Glomerular visceral epithelial cell (primary cell): ENCODE measurements at regions not wholly inside any gene's neighbourhood (a gene's known extent, or its start where the extent isn't known, plus 50 kb on each side); places are given as distances from the start of the nearest gene placed in this dataset.

Experiments used
- DNase-seq: peaks from one replicate; pipeline ENCODE4 v3.0.0-alpha.2; 2016; ENCODE audit errors: extremely low spot score

DNA sequence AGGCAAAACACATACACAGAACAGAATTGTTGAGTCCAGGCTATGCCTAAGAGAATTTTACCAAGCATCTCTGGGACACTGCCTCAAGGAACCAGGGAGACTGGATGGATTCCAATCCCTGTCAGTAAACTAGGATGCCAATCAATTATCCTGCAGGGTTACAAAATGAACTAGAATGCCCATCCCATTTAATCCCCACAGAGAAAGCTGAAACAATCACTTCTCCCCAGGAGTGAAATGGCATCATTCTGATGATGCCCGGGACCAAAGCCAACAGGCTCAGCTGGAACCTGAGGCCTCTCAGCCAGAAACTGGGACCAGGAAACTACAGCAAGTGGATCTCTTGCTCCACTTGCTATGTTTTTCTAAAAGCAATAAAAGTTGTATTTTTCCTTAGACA lies 130.0 kb upstream of the TJP1 start:
- DNase-seq, result peak; percentile 24

DNA sequence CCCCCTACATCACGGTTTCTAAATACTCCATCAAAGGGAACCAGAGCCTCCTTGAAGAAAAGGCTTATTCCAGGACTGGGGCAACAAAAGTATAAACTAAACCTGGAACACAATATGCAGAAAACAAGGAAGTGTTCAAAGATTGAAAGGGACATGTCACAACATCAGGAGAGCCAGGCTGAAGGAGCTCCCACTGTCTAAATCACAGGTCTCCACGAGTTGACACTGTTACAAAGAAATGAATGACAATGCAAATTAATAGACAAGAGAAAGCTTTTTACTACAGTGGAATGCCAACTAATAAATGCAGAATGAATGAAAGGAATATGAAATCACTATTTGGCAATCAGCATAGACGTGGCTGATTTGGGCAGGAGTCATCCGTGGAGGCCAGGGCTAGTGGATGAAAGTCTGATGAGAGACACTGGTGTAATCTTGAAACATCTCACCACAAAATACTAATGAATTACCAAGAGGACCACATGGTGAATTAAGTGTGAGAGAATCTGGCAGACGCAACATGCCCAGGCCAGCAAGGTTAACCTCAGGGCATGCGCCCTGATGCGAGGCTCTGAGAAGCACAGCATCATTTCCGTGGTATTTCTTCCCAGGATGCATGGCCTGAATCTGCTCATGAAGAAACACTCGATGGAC lies 123.8 kb upstream of the TJP1 start:
- peak; percentile 81 for DNase-seq

DNA sequence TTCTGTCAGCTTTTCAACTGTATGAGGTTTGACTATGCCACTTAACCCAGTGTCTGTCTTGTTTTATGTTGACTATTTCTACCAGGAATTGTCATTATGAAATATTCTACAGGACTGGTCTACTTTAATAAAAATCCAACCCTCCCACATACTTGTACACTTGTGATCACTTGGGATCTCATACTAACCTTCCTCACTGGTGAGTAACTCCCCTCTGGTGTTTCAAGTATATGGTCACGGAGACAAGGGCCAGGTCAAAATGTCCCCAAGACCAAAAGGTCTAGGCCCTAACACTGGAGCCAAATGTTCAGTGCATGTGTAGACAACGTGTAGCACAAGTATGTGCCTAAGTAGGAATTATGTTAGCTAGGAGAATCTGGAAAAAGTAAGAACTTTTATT lies 122.7 kb upstream of the TJP1 start:
- DNase-seq, result no peak

GRCh38 chr15:29942548-29942947 lies 120.3 kb upstream of the TJP1 start:
- DNase-seq, result no peak

DNA sequence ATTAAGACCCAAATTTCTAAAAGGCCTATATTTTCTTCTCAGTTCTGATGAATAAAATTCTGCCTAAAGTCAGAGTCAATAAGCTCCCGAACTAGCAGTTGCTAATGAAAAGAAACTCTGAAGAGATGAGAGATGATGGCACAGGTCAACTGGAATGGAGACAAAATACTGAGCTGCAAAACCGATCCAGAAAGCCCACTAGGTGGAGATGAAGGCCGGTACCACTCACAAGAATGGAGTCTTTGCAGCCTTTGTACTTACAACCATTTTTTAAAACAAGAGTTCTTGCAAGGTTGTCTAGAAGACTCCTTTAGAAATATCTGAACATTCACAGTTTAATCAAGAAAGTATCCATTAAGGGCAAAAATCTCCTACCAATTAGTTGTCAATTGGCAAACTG lies 119.9 kb upstream of the TJP1 start:
- no peak for DNase-seq

DNA sequence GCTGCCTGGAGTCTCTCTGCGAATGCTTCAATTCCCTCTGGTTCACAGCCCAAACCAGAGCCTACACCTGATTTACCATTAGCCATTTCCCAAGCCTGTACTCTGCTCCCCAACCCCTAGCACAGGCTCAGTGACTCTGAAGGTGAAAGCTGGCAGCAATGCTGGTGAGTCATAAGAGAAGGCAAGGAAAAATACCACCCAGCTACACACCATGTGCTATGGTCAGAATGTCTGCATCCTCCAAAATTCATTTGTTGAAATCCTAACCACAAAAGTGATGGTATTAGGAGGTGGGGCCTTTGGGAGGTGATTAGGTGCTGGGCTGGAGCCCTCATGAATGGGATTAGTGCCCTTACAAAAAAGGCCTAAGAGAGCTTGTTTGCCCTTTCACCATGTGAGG lies 117.1 kb upstream of the TJP1 start:
- DNase-seq, result peak; percentile 80

DNA sequence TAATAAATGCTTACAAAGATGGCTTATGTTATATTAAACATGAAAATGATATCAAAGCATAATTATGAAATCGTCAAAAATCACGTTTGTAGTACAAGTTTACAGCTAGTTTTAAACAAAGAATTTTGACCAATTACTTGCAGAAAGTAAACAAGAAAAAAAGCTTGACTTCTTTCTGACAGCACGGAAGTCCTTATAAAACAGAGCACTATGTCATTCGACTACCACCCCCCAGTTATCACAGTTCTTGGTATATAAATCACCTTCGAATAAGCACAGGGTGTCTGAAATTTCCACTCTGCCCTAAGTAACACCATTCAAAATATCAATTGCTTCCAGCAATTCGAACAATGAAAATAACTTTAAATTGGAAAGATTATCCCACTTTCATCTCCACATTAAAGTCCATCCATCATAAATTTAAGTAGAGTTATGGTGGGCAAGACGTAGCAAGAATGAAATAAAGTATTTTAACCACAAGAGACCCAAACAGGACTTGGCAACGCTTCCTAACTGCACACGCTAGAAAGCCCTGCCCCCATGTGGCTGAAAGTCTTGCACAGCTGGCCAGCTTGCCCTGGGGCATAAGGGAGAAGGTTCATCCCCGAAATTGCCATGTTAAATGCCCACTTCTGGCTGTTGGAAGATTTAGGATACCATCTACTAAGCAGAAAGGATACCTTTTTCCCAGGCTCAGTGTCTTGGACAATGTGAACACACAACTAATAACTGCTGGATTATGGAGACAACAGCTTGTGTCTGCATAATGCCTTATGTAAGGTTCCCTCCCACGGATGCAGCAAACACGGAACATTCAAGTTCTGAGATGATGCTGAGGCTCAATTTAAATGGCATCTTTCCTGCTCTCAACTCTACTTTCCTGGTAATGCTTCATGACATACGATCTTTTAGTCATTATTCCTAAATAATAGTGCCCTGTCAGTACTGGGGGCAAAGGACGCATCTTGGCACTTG lies 116.4 kb upstream of the TJP1 start:
- no peak for DNase-seq

- peak; percentile 45 for DNase-seq
These were observed 115.7 kb upstream of the TJP1 start for GRCh38 chr15:29937956-29938355.

GRCh38 chr15:29936353-29937049 lies 114.2 kb upstream of the TJP1 start:
- DNase-seq, result peak; percentile 44

- no peak for DNase-seq
These were observed 113.2 kb upstream of the TJP1 start for GRCh38 chr15:29935296-29936004.

- DNase-seq, result peak; percentile 72
These were observed 112.0 kb upstream of the TJP1 start for GRCh38 chr15:29934251-29934650.

- DNase-seq, result no peak
These were observed 111.0 kb upstream of the TJP1 start for GRCh38 chr15:29933042-29933803.

DNA sequence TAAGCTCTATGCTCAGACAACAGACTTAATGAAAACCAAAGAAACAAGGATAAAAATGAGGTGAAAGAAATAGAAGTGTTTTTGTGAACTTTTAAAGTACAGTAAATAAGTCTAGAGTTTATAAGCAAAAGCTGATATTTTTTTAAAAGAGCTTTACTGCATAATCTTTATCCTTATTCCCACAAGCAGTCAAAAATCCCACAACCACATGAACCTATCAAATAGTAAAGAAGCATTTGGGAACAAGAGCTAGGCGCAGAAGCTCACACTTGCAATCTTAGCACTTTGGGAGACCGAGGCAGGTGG lies 103.8 kb upstream of the TJP1 start:
- DNase-seq, result no peak

- peak; percentile 90 for DNase-seq
These were observed 103.2 kb upstream of the TJP1 start for GRCh38 chr15:29925227-29926082.

- DNase-seq, result peak; percentile 91
These were observed 102.5 kb upstream of the TJP1 start for GRCh38 chr15:29924750-29925149.

DNA sequence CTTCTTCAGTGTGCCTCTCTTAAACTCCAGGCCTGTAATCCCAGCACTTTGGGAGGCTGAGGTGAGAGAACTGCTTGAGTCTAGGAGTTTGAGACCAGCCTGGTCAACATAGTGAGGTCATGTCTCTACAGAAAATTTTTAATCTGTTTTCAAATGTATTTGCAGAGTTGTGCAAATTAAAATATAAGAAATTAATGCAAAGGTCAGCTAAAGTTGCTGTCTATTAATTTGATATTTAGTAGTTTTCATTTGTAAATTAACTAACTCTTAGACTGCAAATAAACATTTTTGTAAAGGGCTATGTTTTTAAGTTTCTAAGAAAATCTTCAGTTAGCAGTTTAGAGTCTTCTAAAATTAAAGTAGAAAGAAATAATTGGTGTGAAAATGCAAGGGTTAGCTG lies 99.9 kb upstream of the TJP1 start:
- DNase-seq, result no peak

- DNase-seq, result peak; percentile 91
These were observed 98.9 kb upstream of the TJP1 start for GRCh38 chr15:29921130-29921601.

DNA sequence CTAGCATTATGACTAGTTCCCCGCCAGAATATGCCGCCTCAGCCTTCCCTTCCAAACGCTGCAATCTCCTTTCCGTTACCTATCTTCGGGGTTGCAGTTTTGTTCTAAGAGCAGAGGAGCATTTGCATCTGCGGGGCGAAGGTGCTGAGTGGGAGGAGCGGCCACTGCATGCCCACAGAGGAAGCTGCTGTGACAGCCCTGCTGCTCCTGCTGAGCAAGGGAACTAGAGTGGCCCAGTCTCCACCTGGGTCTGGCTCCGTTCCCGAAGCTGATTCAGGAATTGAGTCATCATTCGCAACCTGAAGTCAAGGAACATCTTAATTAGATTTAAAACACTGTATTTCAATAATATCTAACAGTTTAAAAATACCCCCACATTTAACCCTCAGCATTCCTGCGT lies 98.2 kb upstream of the TJP1 start:
- peak; percentile 90 for DNase-seq

GRCh38 chr15:29919380-29919881 lies 97.2 kb upstream of the TJP1 start:
- DNase-seq, result no peak
